H1 (cell line): ENCODE measurements at regions not wholly inside any gene's neighbourhood (a gene's known extent, or its start where the extent isn't known, plus 50 kb on each side); places are given as distances from the start of the nearest gene placed in this dataset.

Source experiments
- BCL11A ChIP-seq, 2 experiments: IDR thresholded peaks; one replicate each; pipeline ENCODE4 v1.6.1; 2011; ENCODE audit warnings: low read depth in 2 of 2, low read length in 2 of 2, mild to moderate bottlenecking in 2 of 2
- CHD1 ChIP-seq: IDR thresholded peaks from 2 replicates; pipeline ENCODE4 v1.6.1; 2012; ENCODE audit warnings: low read depth, low read length, improper control_type of control experiment
- CHD7 ChIP-seq: fragments of 300-600 bp; sonication (generic); IDR thresholded peaks from 2 replicates; pipeline ENCODE4 v1.7.1; 2012; ENCODE audit warnings: low read length, moderate library complexity, mild to moderate bottlenecking, inconsistent platforms; ENCODE audit not compliant: insufficient replicate concordance
- EZH2 ChIP-seq: fragments of 200-600 bp; sonication (generic); IDR thresholded peaks from 2 replicates; pipeline ENCODE4 v1.7.1; 2012; ENCODE audit warnings: low read depth, mild to moderate bottlenecking, moderate library complexity, low read length, inconsistent platforms; ENCODE audit not compliant: severe bottlenecking
- GABPA ChIP-seq: IDR thresholded peaks from 2 replicates; pipeline ENCODE4 v1.6.1; 2011; ENCODE audit warnings: mild to moderate bottlenecking, low read length, moderate library complexity, borderline replicate concordance; ENCODE audit not compliant: insufficient read depth
- SIRT6 ChIP-seq: IDR thresholded peaks from one replicate; pipeline ENCODE4 v1.7.1; 2012; ENCODE audit warnings: low read length, inconsistent platforms

DNA sequence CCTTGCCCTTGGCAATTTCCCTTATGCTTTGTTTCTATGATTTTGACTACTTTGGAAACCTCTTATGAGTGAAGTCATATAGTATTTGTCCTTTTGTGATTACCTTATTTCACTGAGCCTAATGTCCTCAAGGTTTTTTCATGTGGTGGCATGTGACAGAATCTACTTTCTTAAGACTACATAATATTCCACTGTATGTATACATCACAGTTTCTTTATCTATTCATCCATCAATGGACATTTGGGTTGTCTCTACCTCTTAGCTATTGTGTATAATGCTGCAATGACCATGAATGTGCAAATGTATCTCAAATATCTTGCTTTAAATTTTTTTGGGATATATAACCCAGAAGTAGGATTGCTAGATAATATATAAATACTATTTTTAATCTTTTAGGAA is 96.4 kb upstream of the ALDH1A1 start (continued):
- TF ChIP-seq EZH2 (no peak), BCL11A (IDR thresholded peaks at IDR 0.05; ENCODE audit: low read depth in 2 of 2, low read length in 2 of 2) (no peak), GABPA (no peak), SIRT6 (no peak), CHD7 (no peak), CHD1 (no peak)
